SK-N-MC (cell line): ENCODE measurements at regions not wholly inside any gene's neighbourhood (a gene's known extent, or its start where the extent isn't known, plus 50 kb on each side); places are given as distances from the start of the nearest gene placed in this dataset.

ENCODE experiments used
- DNase-seq: peaks from one replicate; pipeline ENCODE4 v3.0.0-alpha.2; 2011; ENCODE audit warnings: low read depth, low spot score
- H3K27ac ChIP-seq: fragments of 200-600 bp; sonication (generic); 2 replicates; pipeline ENCODE4 v1.5.1; 2016; ENCODE audit warnings: mixed run types
- H3K36me3 ChIP-seq: fragments of 200-600 bp; sonication (generic); 2 replicates; pipeline ENCODE4 v1.6.1; 2017; ENCODE audit warnings: antibody characterized with exemption, low read length, mixed read lengths; ENCODE audit not compliant: insufficient read depth
- H3K4me3 ChIP-seq: fragments of 200-600 bp; sonication (generic); 2 replicates; pipeline ENCODE4 v1.5.1; 2016
- H3K9ac ChIP-seq: fragments of 200-600 bp; sonication (generic); 2 replicates; pipeline ENCODE4 v1.8.0; 2017; ENCODE audit warnings: mixed run types, mixed read lengths; ENCODE audit not compliant: insufficient read length
- H3K9me3 ChIP-seq: fragments of 200-600 bp; sonication (generic); 2 replicates; pipeline ENCODE4 v1.6.1; 2017; ENCODE audit warnings: low read depth, mild to moderate bottlenecking, antibody characterized with exemption, low read length, moderate library complexity, mixed read lengths
- EZH2 ChIP-seq: fragments of 200-600 bp; sonication (generic); IDR thresholded peaks from one replicate; pipeline ENCODE4 v1.6.1; 2017; ENCODE audit warnings: antibody characterized with exemption
- FOXP2 ChIP-seq: optimal IDR thresholded peaks from 2 replicates; pipeline ENCODE3; 2011; ENCODE audit warnings: mild to moderate bottlenecking, moderate library complexity; ENCODE audit not compliant: insufficient read depth; ENCODE audit errors: extremely low read length, control extremely low read depth
- POLR2AphosphoS5 ChIP-seq: IDR thresholded peaks from 2 replicates; pipeline ENCODE4 v1.6.1; 2012; ENCODE audit warnings: mild to moderate bottlenecking, low read depth, low read length, borderline replicate concordance

- no peaks in the 10 kb centered on the region for H3K36me3 ChIP-seq
- no peak overlapping the region for H3K4me3 ChIP-seq
- H3K9ac ChIP-seq, result no peak overlapping the region
- no peaks in the 10 kb centered on the region for H3K9me3 ChIP-seq
- no peak overlapping the region for H3K27ac ChIP-seq
- no peak for DNase-seq
- TF ChIP-seq EZH2 (no peak), POLR2AphosphoS5 (no peak), FOXP2 (no peak)
These were observed 246.4 kb downstream of the SMARCA2 start for GRCh38 chr9:2261421-2262103.

GRCh38 chr9:2262386-2263071 lies 247.4 kb downstream of the SMARCA2 start:
- Histone ChIP-seq H3K9ac (no peak overlapping the region), H3K4me3 (no peak overlapping the region), H3K9me3 (no peaks in the 10 kb centered on the region), H3K36me3 (no peaks in the 10 kb centered on the region), H3K27ac (no peak overlapping the region)
- TF ChIP-seq POLR2AphosphoS5, result no peak
- TF ChIP-seq EZH2, result no peak
- no peak for TF ChIP-seq FOXP2
- DNase-seq, result no peak

- Histone ChIP-seq H3K27ac (no peak overlapping the region), H3K36me3 (no peaks in the 10 kb centered on the region), H3K9me3 (no peaks in the 10 kb centered on the region), H3K4me3 (no peak overlapping the region), H3K9ac (no peak overlapping the region)
- TF ChIP-seq EZH2 (no peak), FOXP2 (no peak), POLR2AphosphoS5 (no peak)
- DNase-seq, result no peak
These were observed 248.0 kb downstream of the SMARCA2 start for GRCh38 chr9:2263111-2263510.

GRCh38 chr9:2263665-2264064 lies 248.5 kb downstream of the SMARCA2 start:
- DNase-seq, result no peak
- no peaks in the 10 kb centered on the region for H3K9me3 ChIP-seq
- H3K4me3 ChIP-seq, result no peak overlapping the region
- no peak overlapping the region for H3K9ac ChIP-seq
- no peaks in the 10 kb centered on the region for H3K36me3 ChIP-seq
- H3K27ac ChIP-seq, result no peak overlapping the region
- TF ChIP-seq FOXP2, result no peak
- TF ChIP-seq POLR2AphosphoS5, result no peak
- TF ChIP-seq EZH2, result no peak

- Histone ChIP-seq H3K9me3 (no peaks in the 10 kb centered on the region), H3K36me3 (no peaks in the 10 kb centered on the region), H3K27ac (no peak overlapping the region), H3K9ac (no peak overlapping the region), H3K4me3 (no peak overlapping the region)
- TF ChIP-seq POLR2AphosphoS5, result no peak
- TF ChIP-seq EZH2, result no peak
- no peak for TF ChIP-seq FOXP2
- no peak for DNase-seq
These were observed 248.9 kb downstream of the SMARCA2 start for GRCh38 chr9:2264081-2264480.

- Histone ChIP-seq H3K9ac (no peak overlapping the region), H3K36me3 (no peaks in the 10 kb centered on the region), H3K4me3 (no peak overlapping the region), H3K27ac (no peak overlapping the region), H3K9me3 (no peaks in the 10 kb centered on the region)
- TF ChIP-seq EZH2, result no peak
- TF ChIP-seq POLR2AphosphoS5, result no peak
- TF ChIP-seq FOXP2, result no peak
- no peak for DNase-seq
These were observed 252.1 kb downstream of the SMARCA2 start for GRCh38 chr9:2267181-2267745.

- no peak overlapping the region for H3K4me3 ChIP-seq
- H3K9ac ChIP-seq, result no peak overlapping the region
- no peaks in the 10 kb centered on the region for H3K9me3 ChIP-seq
- H3K36me3 ChIP-seq, result no peaks in the 10 kb centered on the region
- no peak overlapping the region for H3K27ac ChIP-seq
- TF ChIP-seq EZH2 (no peak), FOXP2 (no peak), POLR2AphosphoS5 (no peak)
- DNase-seq, result no peak
These were observed 254.6 kb downstream of the SMARCA2 start for GRCh38 chr9:2269778-2270177.

GRCh38 chr9:2270565-2270964 lies 255.4 kb downstream of the SMARCA2 start:
- Histone ChIP-seq H3K9ac (no peak overlapping the region), H3K4me3 (no peak overlapping the region), H3K27ac (no peak overlapping the region), H3K9me3 (no peaks in the 10 kb centered on the region), H3K36me3 (no peaks in the 10 kb centered on the region)
- TF ChIP-seq POLR2AphosphoS5, result no peak
- no peak for TF ChIP-seq FOXP2
- TF ChIP-seq EZH2, result no peak
- DNase-seq, result no peak
